ENCODE measurements at regions not wholly inside any gene's neighbourhood (a gene's known extent, or its start where the extent isn't known, plus 50 kb on each side); places are given as distances from the start of the nearest gene placed in this dataset.

DNA sequence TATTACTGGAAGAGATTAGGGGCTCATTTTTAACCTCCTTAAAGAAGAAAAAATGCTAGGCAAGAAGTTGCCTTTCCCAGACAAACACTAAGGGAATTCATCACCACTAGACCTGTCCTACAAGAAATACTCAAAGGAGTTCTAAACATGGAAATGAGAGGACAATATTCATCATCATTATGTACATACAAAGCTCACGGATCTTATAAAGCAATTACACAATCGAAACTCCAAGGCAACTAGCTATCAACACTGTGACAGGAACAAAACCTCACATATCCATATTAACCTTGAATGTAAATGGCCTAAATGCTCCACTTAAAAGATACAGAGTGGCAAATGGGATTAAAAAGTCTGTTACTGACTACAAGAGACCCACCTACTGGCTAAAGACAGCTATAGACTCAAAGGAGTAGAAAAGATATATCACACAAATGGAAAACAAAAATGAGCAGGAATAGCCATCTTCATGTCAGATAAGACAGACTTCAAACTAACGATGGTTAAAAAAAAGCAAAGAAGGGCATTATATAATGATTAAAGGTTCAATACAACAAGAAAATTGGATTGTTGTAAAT lies 246.6 kb downstream of the ADRA2A start:
- no peak for TF ChIP-seq EZH2phosphoT487 (IDR thresholded peaks at IDR 0.05; ENCODE audit: borderline replicate concordance)
- TF ChIP-seq, protein P1, sequence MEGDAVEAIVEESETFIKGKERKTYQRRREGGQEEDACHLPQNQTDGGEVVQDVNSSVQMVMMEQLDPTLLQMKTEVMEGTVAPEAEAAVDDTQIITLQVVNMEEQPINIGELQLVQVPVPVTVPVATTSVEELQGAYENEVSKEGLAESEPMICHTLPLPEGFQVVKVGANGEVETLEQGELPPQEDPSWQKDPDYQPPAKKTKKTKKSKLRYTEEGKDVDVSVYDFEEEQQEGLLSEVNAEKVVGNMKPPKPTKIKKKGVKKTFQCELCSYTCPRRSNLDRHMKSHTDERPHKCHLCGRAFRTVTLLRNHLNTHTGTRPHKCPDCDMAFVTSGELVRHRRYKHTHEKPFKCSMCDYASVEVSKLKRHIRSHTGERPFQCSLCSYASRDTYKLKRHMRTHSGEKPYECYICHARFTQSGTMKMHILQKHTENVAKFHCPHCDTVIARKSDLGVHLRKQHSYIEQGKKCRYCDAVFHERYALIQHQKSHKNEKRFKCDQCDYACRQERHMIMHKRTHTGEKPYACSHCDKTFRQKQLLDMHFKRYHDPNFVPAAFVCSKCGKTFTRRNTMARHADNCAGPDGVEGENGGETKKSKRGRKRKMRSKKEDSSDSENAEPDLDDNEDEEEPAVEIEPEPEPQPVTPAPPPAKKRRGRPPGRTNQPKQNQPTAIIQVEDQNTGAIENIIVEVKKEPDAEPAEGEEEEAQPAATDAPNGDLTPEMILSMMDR (conservative IDR thresholded peaks at IDR 0.05; ENCODE audit: low read length): peak; percentile 34; the same call in 1 of the 2 replicates

Data from Loucy (cell line).